NCI-H1417 (cell line): ENCODE measurements at regions not wholly inside any gene's neighbourhood (a gene's known extent, or its start where the extent isn't known, plus 50 kb on each side); places are given as distances from the start of the nearest gene placed in this dataset.

Experiments used
- DNase-seq, 3 experiments: peaks; one replicate each; lab custom pipeline; 2025; lab: John Stamatoyannopoulos, UW

DNA sequence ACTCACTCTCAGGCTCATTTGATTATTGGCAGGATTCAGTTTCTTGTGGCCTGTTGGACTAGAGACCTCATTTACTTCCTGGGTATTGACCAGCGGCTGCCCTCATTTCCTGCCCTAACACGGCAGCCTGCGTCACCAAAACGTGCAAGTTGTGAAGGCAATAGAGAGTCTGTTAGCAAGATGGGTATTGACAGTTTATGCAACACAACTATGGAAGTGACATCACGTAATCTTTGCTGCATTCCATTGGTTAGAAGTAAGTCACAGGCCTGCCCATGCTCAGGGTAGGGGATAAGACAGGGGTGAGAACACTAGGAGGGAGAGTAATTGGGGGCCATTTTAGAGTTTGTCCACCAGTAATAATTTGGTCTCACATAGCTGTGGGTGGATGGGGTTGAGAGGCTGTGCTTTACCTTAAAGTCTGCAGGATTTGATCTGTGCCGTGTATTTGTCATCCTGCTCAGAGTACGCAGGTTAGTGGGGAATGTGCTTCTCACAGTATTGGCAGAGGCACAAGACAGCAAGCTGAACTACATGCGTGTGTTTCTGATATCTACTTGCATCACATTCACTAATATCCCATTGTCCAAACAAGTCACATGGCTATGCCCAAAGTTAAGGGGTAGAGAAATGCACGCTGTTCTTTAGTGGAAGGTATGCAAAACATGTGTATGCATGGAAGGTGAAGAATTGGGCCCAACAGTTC is 83.3 kb downstream of the EDEM1 start:
- no peak for DNase-seq

- DNase-seq: no peak
These were observed 83.8 kb downstream of the EDEM1 start for GRCh38 chr3:5271372-5271683.

DNA sequence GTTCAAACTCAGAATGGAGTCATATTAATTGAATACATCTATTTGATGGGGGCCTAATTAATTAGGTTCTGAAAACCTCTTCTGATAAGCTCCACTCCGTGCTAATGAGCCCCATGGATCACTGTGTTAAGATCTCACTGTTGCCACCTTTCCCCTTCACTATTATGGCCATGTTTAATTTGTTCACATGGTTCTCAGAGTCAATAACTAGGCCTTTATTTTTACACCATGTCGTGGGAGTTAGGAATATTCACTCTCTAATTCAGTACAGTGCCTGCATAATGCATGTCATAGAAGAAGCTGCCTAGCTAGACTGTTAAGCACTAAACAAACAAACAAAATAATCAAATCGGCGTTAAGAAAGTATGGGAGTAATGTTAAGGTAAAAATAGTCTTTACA is 84.9 kb downstream of the EDEM1 start:
- peak in 1 of 3 experiments; percentile 13 for DNase-seq

GRCh38 chr3:5274091-5274490 is 86.6 kb downstream of the EDEM1 start:
- no peak for DNase-seq

- no peak for DNase-seq
These were observed 88.0 kb downstream of the EDEM1 start for GRCh38 chr3:5275529-5275928.

GRCh38 chr3:5276934-5277333 is 89.4 kb downstream of the EDEM1 start:
- no peak for DNase-seq

- no peak for DNase-seq
These were observed 90.2 kb downstream of the EDEM1 start for GRCh38 chr3:5277612-5278236.

DNA sequence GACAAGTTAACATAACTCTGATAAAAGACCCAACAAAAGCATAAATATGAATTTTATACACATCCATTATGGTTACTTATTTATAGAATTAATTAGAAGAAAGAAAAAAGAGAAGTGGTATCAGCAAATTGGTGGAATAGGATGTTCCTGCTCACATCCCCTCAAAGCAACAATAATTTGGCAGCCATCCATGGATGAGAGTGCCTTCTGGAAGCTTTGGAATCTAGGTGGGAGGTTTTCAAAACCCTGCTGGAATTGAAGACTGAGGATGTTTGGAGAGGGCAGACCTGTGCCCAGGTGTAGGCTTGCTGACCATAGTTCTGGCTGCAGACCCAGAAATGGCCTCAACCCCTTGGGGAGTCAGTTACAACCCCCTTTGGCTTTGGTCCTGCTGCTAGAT is 91.2 kb downstream of the EDEM1 start:
- DNase-seq: no peak

- DNase-seq: no peak
These were observed 95.2 kb downstream of the EDEM1 start for GRCh38 chr3:5282703-5283102.

DNA sequence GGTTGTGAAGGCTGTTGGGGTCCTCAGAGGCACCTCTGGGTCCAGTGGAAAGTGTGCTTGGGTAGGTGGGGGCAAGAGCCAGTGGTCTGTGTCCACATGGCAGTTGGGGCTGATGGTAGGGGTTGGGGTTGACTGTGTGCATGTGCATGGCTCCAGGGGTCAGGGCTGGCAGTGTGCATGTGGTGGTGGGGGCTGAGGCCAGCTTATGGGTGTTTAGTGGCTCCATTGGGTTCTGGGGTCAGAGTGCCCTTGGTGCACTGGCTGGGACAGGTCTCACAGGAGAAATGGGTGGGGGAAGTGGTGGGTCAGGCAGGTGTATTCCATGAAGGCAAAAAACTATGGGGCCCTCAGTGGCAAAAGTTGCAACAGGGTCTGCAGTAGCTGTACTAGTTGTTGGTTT is 97.9 kb downstream of the EDEM1 start:
- DNase-seq: no peak

DNA sequence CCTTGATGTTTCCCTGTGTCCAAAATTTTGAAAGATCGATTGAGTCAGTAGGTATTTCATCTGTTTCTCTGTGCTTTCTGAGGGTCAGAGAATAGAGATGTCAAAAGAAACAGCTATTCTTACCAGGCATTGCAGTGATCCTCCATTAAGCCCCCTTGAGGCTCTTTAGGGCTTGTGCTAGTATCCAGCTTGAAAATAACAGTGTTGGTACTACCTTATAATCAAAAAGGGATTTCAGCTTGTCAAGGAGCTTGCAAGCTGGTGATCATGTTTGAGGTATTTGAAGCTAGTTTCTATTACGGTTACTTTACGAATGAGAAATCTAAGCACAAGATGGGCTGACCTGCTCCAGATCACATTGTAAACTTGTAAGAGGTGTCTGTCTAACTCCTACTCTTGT is 103.4 kb downstream of the EDEM1 start:
- no peak for DNase-seq

DNA sequence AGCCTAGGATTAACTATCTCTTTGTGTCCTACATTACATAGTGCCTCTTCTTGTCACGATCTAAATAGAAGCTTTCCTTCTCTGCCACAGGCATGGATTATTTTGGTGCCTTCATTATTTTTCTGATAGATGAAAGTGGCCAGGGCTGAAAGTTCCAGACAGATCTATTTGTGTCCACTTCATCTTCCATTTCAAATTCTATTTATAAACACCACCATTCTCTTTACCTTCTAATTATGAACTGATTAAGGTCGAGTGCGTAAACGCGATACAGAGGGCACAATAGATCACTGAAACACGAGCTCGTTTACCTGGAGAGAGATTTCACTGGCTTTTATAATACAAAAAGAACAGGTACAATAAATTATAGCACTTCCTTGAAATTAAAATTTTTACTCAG is 105.0 kb downstream of the EDEM1 start:
- DNase-seq: peak in 2 of 3 experiments; percentile 19 to 65

GRCh38 chr3:5293207-5293606 is 105.7 kb downstream of the EDEM1 start:
- DNase-seq: no peak

DNA sequence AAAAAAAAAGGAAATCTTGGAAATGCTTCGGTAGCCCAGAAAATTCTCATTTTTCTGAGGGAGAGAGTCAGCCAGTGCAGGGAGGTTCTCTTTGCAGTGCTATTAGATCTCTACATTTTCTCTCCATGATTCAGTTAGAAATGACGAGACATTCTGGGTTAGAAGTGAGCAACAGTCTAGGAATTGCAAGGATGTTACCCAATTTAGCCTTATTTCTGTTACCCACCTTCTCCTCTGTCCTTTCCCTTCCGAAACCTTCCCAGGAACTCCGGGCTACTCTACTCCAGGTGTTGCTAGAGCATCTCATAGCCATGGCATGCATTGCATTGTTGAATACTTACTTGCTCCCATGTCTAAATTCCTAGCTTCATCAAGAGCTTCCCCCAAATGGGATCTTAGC is 106.8 kb downstream of the EDEM1 start:
- no peak for DNase-seq

DNA sequence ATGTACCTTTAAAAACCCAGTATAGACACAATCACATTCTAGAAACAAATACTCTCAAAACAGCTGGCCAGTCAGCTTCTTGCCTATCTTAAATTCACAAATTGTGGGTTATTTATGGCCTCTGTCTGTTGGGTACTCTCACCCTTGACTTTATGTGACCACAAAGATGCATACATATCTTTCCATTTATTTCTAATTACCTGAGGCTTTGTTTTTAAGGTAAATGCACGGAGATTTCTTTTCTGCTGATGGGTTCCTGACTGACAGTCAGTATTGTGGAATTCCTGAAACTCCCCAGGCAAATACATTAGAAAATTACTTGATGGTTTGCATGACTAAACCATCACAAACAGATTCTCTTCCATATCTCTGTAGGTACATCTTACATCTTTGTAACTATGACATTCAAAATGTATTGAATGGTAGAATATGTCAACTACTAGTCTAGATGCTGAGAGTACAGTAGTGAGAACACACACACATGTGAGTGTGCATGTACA is 107.7 kb downstream of the EDEM1 start:
- no peak for DNase-seq

- DNase-seq: no peak
These were observed 108.9 kb downstream of the EDEM1 start for GRCh38 chr3:5296362-5296761.

DNA sequence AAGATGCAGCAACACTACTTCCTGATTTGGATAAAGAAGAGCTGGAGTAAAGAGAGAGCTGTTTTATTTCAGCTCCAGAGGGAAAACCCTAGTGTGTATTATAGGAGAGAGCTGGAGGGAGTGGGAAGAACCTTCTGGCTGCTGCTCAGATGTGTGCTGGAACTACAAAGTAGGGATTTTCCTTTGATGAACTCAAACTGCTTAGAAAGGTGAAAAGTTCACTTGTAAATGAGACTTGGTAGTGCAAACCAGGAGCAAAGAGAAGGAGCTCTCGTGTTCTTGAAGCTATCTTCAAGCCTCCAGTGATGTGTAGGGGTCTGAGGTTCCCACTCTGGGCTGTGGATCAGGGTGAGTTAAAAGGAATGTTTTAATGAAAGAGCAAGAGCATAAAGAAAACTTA is 110.4 kb downstream of the EDEM1 start:
- DNase-seq: no peak

GRCh38 chr3:5298453-5298852 is 110.9 kb downstream of the EDEM1 start:
- DNase-seq: peak in 1 of 3 experiments; percentile 28

DNA sequence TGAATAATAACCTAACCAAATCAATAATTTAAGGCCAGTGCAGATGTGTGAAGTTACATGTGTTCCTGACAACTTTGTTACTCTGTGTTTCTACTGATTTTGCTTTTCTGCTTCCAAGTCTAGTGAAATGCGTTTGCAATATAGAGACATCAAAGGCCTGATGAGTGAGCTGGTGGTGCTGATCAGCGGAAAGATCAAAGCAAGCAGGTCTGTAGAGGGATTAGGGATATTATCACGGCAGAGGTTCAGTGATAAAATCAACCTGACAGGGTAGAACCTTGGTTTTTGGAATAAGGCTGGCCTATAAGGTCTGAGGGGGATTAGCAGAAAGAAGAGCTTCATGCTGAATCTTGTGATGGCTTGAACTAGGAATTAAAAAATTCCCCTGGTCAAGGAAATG is 111.7 kb downstream of the EDEM1 start:
- no peak for DNase-seq

- no peak for DNase-seq
These were observed 113.1 kb downstream of the EDEM1 start for GRCh38 chr3:5300638-5301037.

GRCh38 chr3:5301651-5302297 is 114.3 kb downstream of the EDEM1 start:
- no peak for DNase-seq

DNA sequence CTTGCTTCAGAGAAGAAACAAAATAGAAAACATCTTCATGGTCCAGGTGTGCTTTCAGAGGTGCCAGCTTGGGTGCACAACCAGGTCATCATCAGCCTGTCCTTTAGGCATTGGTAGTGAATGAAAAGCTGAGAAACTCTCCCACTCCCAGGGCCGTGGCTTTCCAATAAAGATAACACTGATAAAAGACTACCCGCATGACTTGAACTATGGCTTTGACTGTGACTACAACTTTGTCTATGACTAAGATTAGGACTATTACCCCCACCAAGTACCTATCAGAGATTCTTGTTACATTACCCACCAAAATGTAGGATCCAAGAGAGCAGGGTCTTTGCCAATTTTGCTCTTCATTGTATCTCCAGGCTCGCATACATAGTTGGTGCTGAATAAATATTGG is 115.2 kb downstream of the EDEM1 start:
- DNase-seq: no peak

- no peak for DNase-seq
These were observed 116.7 kb downstream of the EDEM1 start for GRCh38 chr3:5304188-5304587.
